MM.1S (cell line): ENCODE measurements at regions not wholly inside any gene's neighbourhood (a gene's known extent, or its start where the extent isn't known, plus 50 kb on each side); places are given as distances from the start of the nearest gene placed in this dataset.

Source experiments
- EZH2 ChIP-seq: fragments of 300-600 bp; sonication (generic); optimal IDR thresholded peaks from 2 replicates; pipeline ENCODE3; 2017; ENCODE audit warnings: low read depth, mild to moderate bottlenecking, antibody characterized with exemption, low read length, mixed read lengths
- EZH2phosphoT487 ChIP-seq: fragments of 300-600 bp; sonication (generic); IDR thresholded peaks from 2 replicates; pipeline ENCODE4 v1.6.1; 2018; ENCODE audit warnings: antibody characterized with exemption, low read length
- TF ChIP-seq, protein P1 (sequence below): fragments of 300-600 bp; sonication (generic); IDR thresholded peaks from 2 replicates; pipeline ENCODE4 v1.5.1; 2016; ENCODE audit warnings: antibody characterized with exemption, low read length, mixed read lengths

- no peak for TF ChIP-seq EZH2
- TF ChIP-seq, protein P1, sequence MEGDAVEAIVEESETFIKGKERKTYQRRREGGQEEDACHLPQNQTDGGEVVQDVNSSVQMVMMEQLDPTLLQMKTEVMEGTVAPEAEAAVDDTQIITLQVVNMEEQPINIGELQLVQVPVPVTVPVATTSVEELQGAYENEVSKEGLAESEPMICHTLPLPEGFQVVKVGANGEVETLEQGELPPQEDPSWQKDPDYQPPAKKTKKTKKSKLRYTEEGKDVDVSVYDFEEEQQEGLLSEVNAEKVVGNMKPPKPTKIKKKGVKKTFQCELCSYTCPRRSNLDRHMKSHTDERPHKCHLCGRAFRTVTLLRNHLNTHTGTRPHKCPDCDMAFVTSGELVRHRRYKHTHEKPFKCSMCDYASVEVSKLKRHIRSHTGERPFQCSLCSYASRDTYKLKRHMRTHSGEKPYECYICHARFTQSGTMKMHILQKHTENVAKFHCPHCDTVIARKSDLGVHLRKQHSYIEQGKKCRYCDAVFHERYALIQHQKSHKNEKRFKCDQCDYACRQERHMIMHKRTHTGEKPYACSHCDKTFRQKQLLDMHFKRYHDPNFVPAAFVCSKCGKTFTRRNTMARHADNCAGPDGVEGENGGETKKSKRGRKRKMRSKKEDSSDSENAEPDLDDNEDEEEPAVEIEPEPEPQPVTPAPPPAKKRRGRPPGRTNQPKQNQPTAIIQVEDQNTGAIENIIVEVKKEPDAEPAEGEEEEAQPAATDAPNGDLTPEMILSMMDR = no peak
- no peak for TF ChIP-seq EZH2phosphoT487
Measured at GRCh38 chr2:139078376-139078775, 298.2 kb upstream of the NXPH2 start.
